SK-N-SH (cell line): ENCODE measurements at regions not wholly inside any gene's neighbourhood (a gene's known extent, or its start where the extent isn't known, plus 50 kb on each side); places are given as distances from the start of the nearest gene placed in this dataset.

Experiments
- CHD2 ChIP-seq: fragments of 150-350 bp; IDR thresholded peaks from 2 replicates; pipeline ENCODE4 v1.6.1; 2018; ENCODE audit warnings: low read length; ENCODE audit not compliant: partially characterized antibody
- EZH2phosphoT487 ChIP-seq: fragments of 200-600 bp; sonication (generic); IDR thresholded peaks from 2 replicates; pipeline ENCODE4 v1.6.1; 2017; ENCODE audit warnings: low read depth, mixed run types, mild to moderate bottlenecking, antibody characterized with exemption, moderate library complexity, borderline replicate concordance
- POLR2AphosphoS5 ChIP-seq: IDR thresholded peaks from 2 replicates; pipeline ENCODE4 v1.6.1; 2012; ENCODE audit warnings: low read depth, low read length
- RCOR1 ChIP-seq: fragments of 150-350 bp; IDR thresholded peaks from 2 replicates; pipeline ENCODE4 v1.6.1; 2017; ENCODE audit warnings: antibody characterized with exemption, low read length
- SIN3A ChIP-seq: IDR thresholded peaks from 2 replicates; pipeline ENCODE4 v1.6.1; 2012; ENCODE audit warnings: low read depth, mild to moderate bottlenecking, low read length, moderate library complexity, borderline replicate concordance
- TF ChIP-seq, protein P1 (sequence below): fragments of 150-350 bp; IDR thresholded peaks from 2 replicates; pipeline ENCODE4 v1.6.1; 2016; ENCODE audit warnings: mild to moderate bottlenecking, low read depth, low read length
- TF ChIP-seq, protein P2 (sequence below): fragments of 150-350 bp; IDR thresholded peaks from 2 replicates; pipeline ENCODE4 v1.6.1; 2017; ENCODE audit warnings: antibody characterized with exemption, low read length, low read depth, borderline replicate concordance
- TF ChIP-seq, protein P3 (sequence below): IDR thresholded peaks from 2 replicates; pipeline ENCODE4 v1.6.1; 2012; ENCODE audit warnings: mild to moderate bottlenecking, low read depth, low read length, moderate library complexity
- TF ChIP-seq, protein P4 (sequence below): fragments of 200-600 bp; sonication (generic); IDR thresholded peaks from 2 replicates; pipeline ENCODE4 v1.6.1; 2017; ENCODE audit warnings: antibody characterized with exemption, mild to moderate bottlenecking, moderate library complexity
- TF ChIP-seq, protein P5 (sequence below): IDR thresholded peaks from 2 replicates; pipeline ENCODE4 v1.4.0; 2012; ENCODE audit warnings: low read depth

DNA sequence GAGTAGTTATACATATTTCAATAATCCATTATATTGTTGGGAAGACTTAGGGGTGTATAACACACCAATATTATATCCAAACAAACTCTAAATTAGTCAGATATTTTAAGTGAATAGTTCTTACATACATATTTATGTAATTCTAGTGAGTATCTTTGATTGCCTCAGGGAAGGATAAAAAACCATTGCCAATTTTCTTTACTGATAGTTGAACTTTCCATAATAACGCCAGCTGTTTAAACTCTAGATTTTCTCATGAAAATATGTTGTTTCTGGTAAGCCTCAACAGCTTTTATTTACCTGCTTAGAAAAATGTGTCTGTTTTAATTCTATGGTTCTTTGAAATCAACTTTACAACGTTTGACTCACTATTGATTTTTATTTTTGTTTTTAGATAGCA is 959.6 kb upstream of the NOVA1 start:
- TF ChIP-seq, protein P1, sequence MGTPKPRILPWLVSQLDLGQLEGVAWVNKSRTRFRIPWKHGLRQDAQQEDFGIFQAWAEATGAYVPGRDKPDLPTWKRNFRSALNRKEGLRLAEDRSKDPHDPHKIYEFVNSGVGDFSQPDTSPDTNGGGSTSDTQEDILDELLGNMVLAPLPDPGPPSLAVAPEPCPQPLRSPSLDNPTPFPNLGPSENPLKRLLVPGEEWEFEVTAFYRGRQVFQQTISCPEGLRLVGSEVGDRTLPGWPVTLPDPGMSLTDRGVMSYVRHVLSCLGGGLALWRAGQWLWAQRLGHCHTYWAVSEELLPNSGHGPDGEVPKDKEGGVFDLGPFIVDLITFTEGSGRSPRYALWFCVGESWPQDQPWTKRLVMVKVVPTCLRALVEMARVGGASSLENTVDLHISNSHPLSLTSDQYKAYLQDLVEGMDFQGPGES: no peak
- TF ChIP-seq, protein P2, sequence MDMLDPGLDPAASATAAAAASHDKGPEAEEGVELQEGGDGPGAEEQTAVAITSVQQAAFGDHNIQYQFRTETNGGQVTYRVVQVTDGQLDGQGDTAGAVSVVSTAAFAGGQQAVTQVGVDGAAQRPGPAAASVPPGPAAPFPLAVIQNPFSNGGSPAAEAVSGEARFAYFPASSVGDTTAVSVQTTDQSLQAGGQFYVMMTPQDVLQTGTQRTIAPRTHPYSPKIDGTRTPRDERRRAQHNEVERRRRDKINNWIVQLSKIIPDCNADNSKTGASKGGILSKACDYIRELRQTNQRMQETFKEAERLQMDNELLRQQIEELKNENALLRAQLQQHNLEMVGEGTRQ: no peak
- TF ChIP-seq RCOR1 (no peak), EZH2phosphoT487 (no peak), SIN3A (no peak), POLR2AphosphoS5 (no peak), CHD2 (no peak)
- TF ChIP-seq, protein P3, sequence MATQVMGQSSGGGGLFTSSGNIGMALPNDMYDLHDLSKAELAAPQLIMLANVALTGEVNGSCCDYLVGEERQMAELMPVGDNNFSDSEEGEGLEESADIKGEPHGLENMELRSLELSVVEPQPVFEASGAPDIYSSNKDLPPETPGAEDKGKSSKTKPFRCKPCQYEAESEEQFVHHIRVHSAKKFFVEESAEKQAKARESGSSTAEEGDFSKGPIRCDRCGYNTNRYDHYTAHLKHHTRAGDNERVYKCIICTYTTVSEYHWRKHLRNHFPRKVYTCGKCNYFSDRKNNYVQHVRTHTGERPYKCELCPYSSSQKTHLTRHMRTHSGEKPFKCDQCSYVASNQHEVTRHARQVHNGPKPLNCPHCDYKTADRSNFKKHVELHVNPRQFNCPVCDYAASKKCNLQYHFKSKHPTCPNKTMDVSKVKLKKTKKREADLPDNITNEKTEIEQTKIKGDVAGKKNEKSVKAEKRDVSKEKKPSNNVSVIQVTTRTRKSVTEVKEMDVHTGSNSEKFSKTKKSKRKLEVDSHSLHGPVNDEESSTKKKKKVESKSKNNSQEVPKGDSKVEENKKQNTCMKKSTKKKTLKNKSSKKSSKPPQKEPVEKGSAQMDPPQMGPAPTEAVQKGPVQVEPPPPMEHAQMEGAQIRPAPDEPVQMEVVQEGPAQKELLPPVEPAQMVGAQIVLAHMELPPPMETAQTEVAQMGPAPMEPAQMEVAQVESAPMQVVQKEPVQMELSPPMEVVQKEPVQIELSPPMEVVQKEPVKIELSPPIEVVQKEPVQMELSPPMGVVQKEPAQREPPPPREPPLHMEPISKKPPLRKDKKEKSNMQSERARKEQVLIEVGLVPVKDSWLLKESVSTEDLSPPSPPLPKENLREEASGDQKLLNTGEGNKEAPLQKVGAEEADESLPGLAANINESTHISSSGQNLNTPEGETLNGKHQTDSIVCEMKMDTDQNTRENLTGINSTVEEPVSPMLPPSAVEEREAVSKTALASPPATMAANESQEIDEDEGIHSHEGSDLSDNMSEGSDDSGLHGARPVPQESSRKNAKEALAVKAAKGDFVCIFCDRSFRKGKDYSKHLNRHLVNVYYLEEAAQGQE: no peak
- TF ChIP-seq, protein P4, sequence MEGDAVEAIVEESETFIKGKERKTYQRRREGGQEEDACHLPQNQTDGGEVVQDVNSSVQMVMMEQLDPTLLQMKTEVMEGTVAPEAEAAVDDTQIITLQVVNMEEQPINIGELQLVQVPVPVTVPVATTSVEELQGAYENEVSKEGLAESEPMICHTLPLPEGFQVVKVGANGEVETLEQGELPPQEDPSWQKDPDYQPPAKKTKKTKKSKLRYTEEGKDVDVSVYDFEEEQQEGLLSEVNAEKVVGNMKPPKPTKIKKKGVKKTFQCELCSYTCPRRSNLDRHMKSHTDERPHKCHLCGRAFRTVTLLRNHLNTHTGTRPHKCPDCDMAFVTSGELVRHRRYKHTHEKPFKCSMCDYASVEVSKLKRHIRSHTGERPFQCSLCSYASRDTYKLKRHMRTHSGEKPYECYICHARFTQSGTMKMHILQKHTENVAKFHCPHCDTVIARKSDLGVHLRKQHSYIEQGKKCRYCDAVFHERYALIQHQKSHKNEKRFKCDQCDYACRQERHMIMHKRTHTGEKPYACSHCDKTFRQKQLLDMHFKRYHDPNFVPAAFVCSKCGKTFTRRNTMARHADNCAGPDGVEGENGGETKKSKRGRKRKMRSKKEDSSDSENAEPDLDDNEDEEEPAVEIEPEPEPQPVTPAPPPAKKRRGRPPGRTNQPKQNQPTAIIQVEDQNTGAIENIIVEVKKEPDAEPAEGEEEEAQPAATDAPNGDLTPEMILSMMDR: no peak
- TF ChIP-seq, protein P5, sequence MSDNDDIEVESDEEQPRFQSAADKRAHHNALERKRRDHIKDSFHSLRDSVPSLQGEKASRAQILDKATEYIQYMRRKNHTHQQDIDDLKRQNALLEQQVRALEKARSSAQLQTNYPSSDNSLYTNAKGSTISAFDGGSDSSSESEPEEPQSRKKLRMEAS: no peak
